ENCODE measurements at regions not wholly inside any gene's neighbourhood (a gene's known extent, or its start where the extent isn't known, plus 50 kb on each side); places are given as distances from the start of the nearest gene placed in this dataset.

- no peak for TF ChIP-seq EP300 (IDR thresholded peaks at IDR 0.05)
- no peak for TF ChIP-seq CTCF (IDR thresholded peaks at IDR 0.05)
Measured at GRCh38 chrX:94114362-94114761, 440.4 kb downstream of the FAM133A start.
